ENCODE measurements at regions not wholly inside any gene's neighbourhood (a gene's known extent, or its start where the extent isn't known, plus 50 kb on each side); places are given as distances from the start of the nearest gene placed in this dataset.

- TF ChIP-seq POLR2A (IDR thresholded peaks at IDR 0.05) (no peak), EP300 (IDR thresholded peaks at IDR 0.05) (no peak), CTCF (IDR thresholded peaks at IDR 0.05) (no peak)
- WGBS, 3 donors, result 65 to 72% (median 72%) methylated on average over 4 of the region's 4 CpGs
- Histone ChIP-seq H3K36me3 (no peaks in the 10 kb centered on the region), H3K27me3 (peaks cover 3% of the 10 kb centered on the region), H3K4me1 (ENCODE audit: insufficient read depth) (no peaks in the 10 kb centered on the region), H3K9me3 (no peaks in the 10 kb centered on the region), H3K4me3 (no peak overlapping the region), H3K27ac (no peak overlapping the region)
- intact Hi-C loops (cut with DNase I), result no loop called here
- no peak for DNase-seq
Observed at GRCh38 chr4:111838406-111838930, 306.8 kb upstream of the FAM241A start.

DNA sequence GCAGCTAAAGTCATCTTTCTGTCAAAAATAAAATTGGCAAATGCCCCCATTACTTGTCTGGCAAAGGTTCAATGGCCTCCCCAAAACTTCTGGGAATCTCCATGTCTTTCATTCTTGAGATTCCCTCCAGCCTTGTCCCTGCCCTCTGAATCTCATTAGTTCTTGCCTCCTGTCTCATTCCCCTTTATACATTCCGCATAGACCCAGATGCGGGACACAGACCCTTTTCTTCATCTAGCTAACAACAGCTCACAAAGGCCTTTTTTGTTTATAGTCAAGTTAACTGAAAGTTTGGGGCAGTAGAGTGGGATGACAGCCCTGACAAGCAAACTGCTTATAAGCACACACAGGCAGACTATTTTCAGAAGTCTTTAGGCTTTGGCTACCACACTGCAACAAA lies 306.1 kb upstream of the FAM241A start:
- 78 to 86% (median 81%) methylated on average over 2 of the region's 2 CpGs for WGBS, 3 donors
- DNase-seq, result no peak
- Histone ChIP-seq H3K4me1 (ENCODE audit: insufficient read depth) (no peaks in the 10 kb centered on the region), H3K9me3 (no peaks in the 10 kb centered on the region), H3K27ac (no peak overlapping the region), H3K4me3 (no peak overlapping the region), H3K27me3 (peaks cover 3% of the 10 kb centered on the region), H3K36me3 (no peaks in the 10 kb centered on the region)
- intact Hi-C loops (cut with DNase I), result no loop called here
- TF ChIP-seq POLR2A (IDR thresholded peaks at IDR 0.05) (no peak), CTCF (IDR thresholded peaks at IDR 0.05) (no peak)

DNA sequence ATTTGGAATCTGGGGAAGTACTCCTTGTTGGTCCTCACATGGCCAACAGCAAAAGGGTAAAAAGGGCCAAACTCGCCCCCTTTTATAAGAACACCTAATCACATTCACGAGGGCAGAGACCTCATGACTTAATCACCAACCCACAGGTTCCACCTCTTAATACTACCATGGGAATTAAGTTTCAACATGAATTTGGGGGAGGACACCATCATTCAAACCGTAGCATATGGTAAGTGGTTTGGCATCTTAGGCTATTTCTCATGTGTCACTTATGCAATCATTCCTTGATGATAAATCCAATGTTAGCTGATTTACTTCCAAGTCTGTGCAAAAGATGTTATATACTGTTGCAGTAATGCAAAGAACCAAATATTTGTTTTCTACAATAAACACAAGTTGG lies 302.9 kb upstream of the FAM241A start:
- Histone ChIP-seq H3K4me3 (no peak overlapping the region), H3K27me3 (peaks cover 3% of the 10 kb centered on the region), H3K27ac (no peak overlapping the region), H3K4me1 (ENCODE audit: insufficient read depth) (no peaks in the 10 kb centered on the region), H3K9me3 (no peaks in the 10 kb centered on the region), H3K36me3 (no peaks in the 10 kb centered on the region)
- TF ChIP-seq CTCF (IDR thresholded peaks at IDR 0.05) (no peak), EP300 (IDR thresholded peaks at IDR 0.05) (no peak), POLR2A (IDR thresholded peaks at IDR 0.05) (no peak)
- 68 to 79% (median 77%) methylated on average over 3 of the region's 3 CpGs for WGBS, 3 donors
- DNase-seq, result no peak
- intact Hi-C loops (cut with DNase I), result no loop called here

GRCh38 chr4:111847296-111848008 lies 297.8 kb upstream of the FAM241A start:
- intact Hi-C loops (cut with DNase I), result no loop called here
- no peaks in the 10 kb centered on the region for H3K4me1 ChIP-seq (ENCODE audit: insufficient read depth)
- H3K9me3 ChIP-seq, result no peaks in the 10 kb centered on the region
- TF ChIP-seq POLR2A (IDR thresholded peaks at IDR 0.05), result no peak
- TF ChIP-seq CTCF (IDR thresholded peaks at IDR 0.05), result no peak
- TF ChIP-seq EP300 (IDR thresholded peaks at IDR 0.05), result no peak
- no peaks in the 10 kb centered on the region for H3K36me3 ChIP-seq
- no peak overlapping the region for H3K4me3 ChIP-seq
- no peak overlapping the region for H3K27ac ChIP-seq
- peaks cover 2% of the 10 kb centered on the region for H3K27me3 ChIP-seq
- WGBS, 3 donors, result 46 to 61% (median 49%) methylated on average over 5 of the region's 5 CpGs
- DNase-seq, result no peak
